K562 (cell line): ENCODE measurements at regions not wholly inside any gene's neighbourhood (a gene's known extent, or its start where the extent isn't known, plus 50 kb on each side); places are given as distances from the start of the nearest gene placed in this dataset.

Source experiments
- ARID3A ChIP-seq: IDR thresholded peaks from 2 replicates; pipeline ENCODE4 v1.6.1; 2012; ENCODE audit warnings: low read depth, low read length, improper control_type of control experiment, borderline replicate concordance
- EGR1 ChIP-seq: fragments of 450-650 bp; conservative IDR thresholded peaks from 2 replicates; pipeline ENCODE4 v1.6.1; 2017; ENCODE audit warnings: mild to moderate bottlenecking
- JUN ChIP-seq, 2 experiments: sonication (generic) in 1 of 2; formaldehyde crosslinking in 1 of 2; IDR thresholded peaks; 2 replicates each; pipeline versions ENCODE4 v1.6.1 to v1.8.0; 2012 to 2022; ENCODE audit warnings: borderline replicate concordance in 2 of 2, mild to moderate bottlenecking in 2 of 2, improper control_type of control experiment in 1 of 2, low read depth in 1 of 2, low read length in 1 of 2, missing genetic modification reagents in 1 of 2
- KDM1A ChIP-seq, 2 experiments: fragments of 450-650 bp; IDR thresholded peaks; 2 replicates each; pipeline ENCODE4 v1.6.1; 2016; ENCODE audit warnings: mild to moderate bottlenecking in 2 of 2
- RCOR1 ChIP-seq, 2 experiments: IDR thresholded peaks; 2 replicates each; pipeline ENCODE4 v1.6.1; 2012; ENCODE audit warnings: low read depth in 2 of 2, low read length in 2 of 2, borderline replicate concordance in 1 of 2, improper control_type of control experiment in 1 of 2
- REST ChIP-seq, 2 experiments: fragments of 450-650 bp; formaldehyde crosslinking in 1 of 2; IDR thresholded peaks; 2 replicates each; pipeline versions ENCODE4 v1.4.0 to v1.6.1; 2014 to 2020; ENCODE audit warnings: mild to moderate bottlenecking in 2 of 2, borderline replicate concordance in 1 of 2, low read depth in 1 of 2
- SRSF1 ChIP-seq: fragments of 200-400 bp; formaldehyde crosslinking; IDR thresholded peaks from 2 replicates; pipeline ENCODE4 v1.6.1; 2017; ENCODE audit warnings: mild to moderate bottlenecking, low read depth, low read length, moderate library complexity
- TFE3 ChIP-seq: fragments of 450-650 bp; formaldehyde crosslinking; IDR thresholded peaks from 2 replicates; pipeline ENCODE4 v1.4.0; 2020; ENCODE audit warnings: mild to moderate bottlenecking, mixed read lengths
- ZBTB17 ChIP-seq: fragments of 450-650 bp; formaldehyde crosslinking; IDR thresholded peaks from 2 replicates; pipeline ENCODE4 v1.4.0; 2020; ENCODE audit warnings: mild to moderate bottlenecking
- ZMIZ1 ChIP-seq, 2 experiments: fragments of 150-350 bp in 1 of 2; IDR thresholded peaks; 2 replicates each; pipeline ENCODE4 v1.6.1; 2012 to 2016; ENCODE audit warnings: low read depth in 2 of 2, low read length in 2 of 2, mild to moderate bottlenecking in 1 of 2, moderate library complexity in 1 of 2
- ZNF12 ChIP-seq: sonication (generic); formaldehyde crosslinking; IDR thresholded peaks from 2 replicates; pipeline ENCODE4 v1.4.0; 2020; ENCODE audit warnings: mild to moderate bottlenecking, missing genetic modification reagents
- ZNF23 ChIP-seq: fragments of 250-450 bp; sonication (Bioruptor Pico); IDR thresholded peaks from 2 replicates; pipeline ENCODE4 v1.4.0; 2020; ENCODE audit warnings: mild to moderate bottlenecking

- TF ChIP-seq REST (IDR thresholded peaks at IDR 0.05; ENCODE audit: borderline replicate concordance) (peak; percentile 19; the same call in 1 of the 2 replicates), REST (CRISPR knock-in tag; IDR thresholded peaks at IDR 0.05; ENCODE audit: low read depth) (no peak), EGR1 (no peak), ZNF12 (CRISPR knock-in tag) (no peak), KDM1A (IDR thresholded peaks at IDR 0.05) (no peak), JUN (IDR thresholded peaks at IDR 0.05; ENCODE audit: borderline replicate concordance, low read depth, low read length) (no peak), JUN (CRISPR knock-in tag; IDR thresholded peaks at IDR 0.05; ENCODE audit: borderline replicate concordance) (no peak), ZMIZ1 (IDR thresholded peaks at IDR 0.05; ENCODE audit: low read depth in 2 of 2, low read length in 2 of 2) (0 out of 4 replicates have a peak, but pooled peaks of 1 of the 2 experiments have one; percentile 62), SRSF1 (no peak), ZBTB17 (CRISPR knock-in tag) (peak; percentile 98), TFE3 (CRISPR knock-in tag) (no peak), ARID3A (no peak), RCOR1 (IDR thresholded peaks at IDR 0.05; ENCODE audit: borderline replicate concordance in 1 of 2, low read depth in 2 of 2, low read length in 2 of 2) (no peak), ZNF23 (CRISPR knock-in tag) (0 out of 2 replicates have a peak, but pooled peaks have one; percentile 26)
These were observed 218.5 kb downstream of the TFCP2L1 start (continued) for GRCh38 chr2:121066526-121066925.
